ENCODE measurements at regions not wholly inside any gene's neighbourhood (a gene's known extent, or its start where the extent isn't known, plus 50 kb on each side); places are given as distances from the start of the nearest gene placed in this dataset.
"Not testable (repeated sequence)": the region's sequence is repeated elsewhere in the genome, so short reads cannot be mapped to it uniquely, and the experiment has no call there.

GRCh38 chr16:47866423-47866822 is 289.4 kb downstream of the ABCC12 start:
- DNase-seq (ENCODE audit: low read depth in 2 of 2), result peak in 1 of 2 donors; percentile 37
- Histone ChIP-seq H2AFZ (ENCODE audit: low read length) (no peak overlapping the region), H3K4me3 (replicated peaks in 1 of 4; ENCODE audit: control extremely low read depth in 1 of 4, insufficient read depth in 1 of 4, low read depth in 3 of 4, low read length in 4 of 4) (no peak overlapping the region), H3K36me3 (ENCODE audit: control insufficient read depth, insufficient read depth, low read length) (no peaks in the 10 kb centered on the region), H3K9me3 (ENCODE audit: control insufficient read depth, insufficient read depth, low read depth, low read length) (no peaks in the 10 kb centered on the region), H3K9ac (ENCODE audit: insufficient read depth, low read length) (no peak overlapping the region), H3K4me1 (ENCODE audit: control insufficient read depth, extremely low read depth, insufficient read depth, low read length) (no peaks in the 10 kb centered on the region), H3K27me3 (ENCODE audit: control insufficient read depth, insufficient read depth, low read length) (no peaks in the 10 kb centered on the region), H3K79me2 (ENCODE audit: control insufficient read depth, insufficient read depth, low read length) (no peaks in the 10 kb centered on the region), H3K27ac (ENCODE audit: insufficient read depth, low read length) (no peak overlapping the region), H4K20me1 (ENCODE audit: control insufficient read depth, extremely low read depth, insufficient read depth, low read length) (no peaks in the 10 kb centered on the region), H3K4me2 (ENCODE audit: extremely low read depth, insufficient read depth, low read length) (no peak overlapping the region)
- TF ChIP-seq CTCF (conservative IDR thresholded peaks at IDR 0.05 in 1 of 2, IDR thresholded peaks at IDR 0.05 in 1 of 2; ENCODE audit: low read depth in 1 of 2, low read length in 2 of 2), result no peak
- no peak for TF ChIP-seq EZH2 (IDR thresholded peaks at IDR 0.05; ENCODE audit: low read length, missing control alignments)

GRCh38 chr16:47865337-47865855 is 290.4 kb downstream of the ABCC12 start:
- Histone ChIP-seq H2AFZ (ENCODE audit: low read length) (no peak overlapping the region), H3K4me1 (ENCODE audit: control insufficient read depth, extremely low read depth, insufficient read depth, low read length) (no peaks in the 10 kb centered on the region), H3K27me3 (ENCODE audit: control insufficient read depth, insufficient read depth, low read length) (no peaks in the 10 kb centered on the region), H3K79me2 (ENCODE audit: control insufficient read depth, insufficient read depth, low read length) (no peaks in the 10 kb centered on the region), H3K4me3 (replicated peaks in 1 of 4; ENCODE audit: control extremely low read depth in 1 of 4, insufficient read depth in 1 of 4, low read depth in 3 of 4, low read length in 4 of 4) (no peak overlapping the region), H3K27ac (ENCODE audit: insufficient read depth, low read length) (no peak overlapping the region), H3K9me3 (ENCODE audit: control insufficient read depth, insufficient read depth, low read depth, low read length) (no peaks in the 10 kb centered on the region), H3K4me2 (ENCODE audit: extremely low read depth, insufficient read depth, low read length) (no peak overlapping the region), H3K36me3 (ENCODE audit: control insufficient read depth, insufficient read depth, low read length) (no peaks in the 10 kb centered on the region), H4K20me1 (ENCODE audit: control insufficient read depth, extremely low read depth, insufficient read depth, low read length) (no peaks in the 10 kb centered on the region), H3K9ac (ENCODE audit: insufficient read depth, low read length) (no peak overlapping the region)
- peak in 1 of 2 donors; percentile 15 for DNase-seq (ENCODE audit: low read depth in 2 of 2)
- TF ChIP-seq CTCF (conservative IDR thresholded peaks at IDR 0.05 in 1 of 2, IDR thresholded peaks at IDR 0.05 in 1 of 2; ENCODE audit: low read depth in 1 of 2, low read length in 2 of 2) (no peak), EZH2 (IDR thresholded peaks at IDR 0.05; ENCODE audit: low read length, missing control alignments) (no peak)

- not testable (repeated sequence) for H3K4me2 ChIP-seq (ENCODE audit: extremely low read depth, insufficient read depth, low read length); H3K4me1 ChIP-seq (ENCODE audit: control insufficient read depth, extremely low read depth, insufficient read depth, low read length); H4K20me1 ChIP-seq (ENCODE audit: control insufficient read depth, extremely low read depth, insufficient read depth, low read length); H2AFZ ChIP-seq (ENCODE audit: low read length); H3K36me3 ChIP-seq (ENCODE audit: control insufficient read depth, insufficient read depth, low read length); H3K79me2 ChIP-seq (ENCODE audit: control insufficient read depth, insufficient read depth, low read length); H3K4me3 ChIP-seq (replicated peaks in 1 of 4; ENCODE audit: control extremely low read depth in 1 of 4, insufficient read depth in 1 of 4, low read depth in 3 of 4, low read length in 4 of 4); H3K27ac ChIP-seq (ENCODE audit: insufficient read depth, low read length); DNase-seq (ENCODE audit: low read depth in 2 of 2); H3K9ac ChIP-seq (ENCODE audit: insufficient read depth, low read length); H3K9me3 ChIP-seq (ENCODE audit: control insufficient read depth, insufficient read depth, low read depth, low read length); H3K27me3 ChIP-seq (ENCODE audit: control insufficient read depth, insufficient read depth, low read length)
Measured at GRCh38 chr16:47864262-47864661, 291.5 kb downstream of the ABCC12 start.

Data from fibroblast of lung (primary cell).